T-cell (primary cell): ENCODE measurements at regions not wholly inside any gene's neighbourhood (a gene's known extent, or its start where the extent isn't known, plus 50 kb on each side); places are given as distances from the start of the nearest gene placed in this dataset.
"Not testable (repeated sequence)": the region's sequence is repeated elsewhere in the genome, so short reads cannot be mapped to it uniquely, and the experiment has no call there.

Source experiments
- ATAC-seq, 4 experiments: fragments of 200-7000 bp in 3 of 4; fragments of 150-1000 bp in 1 of 4; cut with Tn5 transposase; replicated peaks in 1 of 4; 1 replicate in 3 of 4; 2 replicates in 1 of 4; pipeline ENCODE4 v1.10.0; 2021; ENCODE audit warnings: moderate library complexity in 3 of 4, mild to moderate bottlenecking in 2 of 4, moderate number of reproducible peaks in 1 of 4
- CTCF ChIA-PET, 2 donors: fragments of 300-600 bp; sonication (Branson Sonifier 250); formaldehyde crosslinking; loops; one replicate each; lab custom pipeline; 2022; ENCODE audit warnings: antibody characterized with exemption in 2 of 2; lab: Charles Lee
- POLR2A ChIA-PET, 2 donors: fragments of 300-600 bp; sonication (Branson Sonifier 250); formaldehyde crosslinking; loops; one replicate each; lab custom pipeline; 2022; ENCODE audit warnings: antibody characterized with exemption in 2 of 2; lab: Charles Lee
- DNase-seq, 35 experiments: peaks; one replicate each; pipeline versions ENCODE4 v3.0.0 to v3.0.0-alpha.2; 2013 to 2023
- H3K27ac ChIP-seq: one replicate; pipeline ENCODE4 v1.5.1; 2013; ENCODE audit warnings: low read length
- H3K27me3 ChIP-seq, 2 experiments: replicated peaks in 1 of 2; 1 replicate in 1 of 2; 2 replicates in 1 of 2; pipeline versions ENCODE4 v1.6.1 to v1.7.0; 2013; ENCODE audit warnings: low read length in 1 of 2, mixed read lengths in 1 of 2; ENCODE audit not compliant: control insufficient read depth in 2 of 2, insufficient read depth in 2 of 2; ENCODE audit errors: extremely low read depth in 1 of 2
- H3K36me3 ChIP-seq, 2 donors: 1 replicate in 1 of 2; 2 replicates in 1 of 2; pipeline versions ENCODE4 v1.6.1 to v1.7.0; 2013; ENCODE audit warnings: low read length in 1 of 2; ENCODE audit not compliant: control insufficient read depth in 2 of 2, insufficient read depth in 1 of 2; ENCODE audit errors: extremely low read depth in 1 of 2
- H3K4me1 ChIP-seq, 2 experiments: 1 replicate in 1 of 2; 2 replicates in 1 of 2; pipeline versions ENCODE4 v1.6.1 to v1.7.0; 2013; ENCODE audit warnings: low read length in 2 of 2, mixed read lengths in 1 of 2; ENCODE audit not compliant: insufficient read depth in 2 of 2, control insufficient read depth in 1 of 2; ENCODE audit errors: extremely low read depth in 1 of 2
- H3K4me3 ChIP-seq, 2 donors: 1 replicate in 1 of 2; 2 replicates in 1 of 2; pipeline versions ENCODE4 v1.5.1 to v1.7.0; 2013; ENCODE audit warnings: mild to moderate bottlenecking in 2 of 2, low read length in 1 of 2, moderate library complexity in 1 of 2; ENCODE audit not compliant: control insufficient read depth in 1 of 2; ENCODE audit errors: extremely low read depth in 1 of 2
- H3K9me3 ChIP-seq: 2 replicates; pipeline ENCODE4 v1.7.0; 2013
- H3K27ac Mint-ChIP-seq, 2 donors: one replicate each; pipeline ENCODE4 v1.8.0; 2020 to 2021; ENCODE audit warnings: mild to moderate bottlenecking in 2 of 2, mixed read lengths in 2 of 2
- H3K27me3 Mint-ChIP-seq, 2 donors: one replicate each; pipeline ENCODE4 v1.8.0; 2021 to 2022; ENCODE audit warnings: mixed read lengths in 2 of 2
- H3K36me3 Mint-ChIP-seq: one replicate; pipeline ENCODE4 v1.8.0; 2021; ENCODE audit warnings: mixed read lengths
- H3K4me1 Mint-ChIP-seq, 3 donors: one replicate each; pipeline ENCODE4 v1.8.0; 2020 to 2022; ENCODE audit warnings: mixed read lengths in 3 of 3, mild to moderate bottlenecking in 1 of 3
- H3K4me3 Mint-ChIP-seq, 3 donors: one replicate each; pipeline ENCODE4 v1.8.0; 2020 to 2022; ENCODE audit warnings: mild to moderate bottlenecking in 3 of 3, mixed read lengths in 3 of 3, moderate library complexity in 3 of 3
- H3K9me3 Mint-ChIP-seq, 3 donors: one replicate each; pipeline ENCODE4 v1.8.0; 2020 to 2022; ENCODE audit warnings: mixed read lengths in 3 of 3
- WGBS: methylation state at CpG from one replicate; pipeline ENCODE4 v1.1.5; 2013; ENCODE audit warnings: missing lambda C conversion rate; ENCODE audit not compliant: insufficient coverage; 5-methylcytosine and 5-hydroxymethylcytosine counted together

DNA sequence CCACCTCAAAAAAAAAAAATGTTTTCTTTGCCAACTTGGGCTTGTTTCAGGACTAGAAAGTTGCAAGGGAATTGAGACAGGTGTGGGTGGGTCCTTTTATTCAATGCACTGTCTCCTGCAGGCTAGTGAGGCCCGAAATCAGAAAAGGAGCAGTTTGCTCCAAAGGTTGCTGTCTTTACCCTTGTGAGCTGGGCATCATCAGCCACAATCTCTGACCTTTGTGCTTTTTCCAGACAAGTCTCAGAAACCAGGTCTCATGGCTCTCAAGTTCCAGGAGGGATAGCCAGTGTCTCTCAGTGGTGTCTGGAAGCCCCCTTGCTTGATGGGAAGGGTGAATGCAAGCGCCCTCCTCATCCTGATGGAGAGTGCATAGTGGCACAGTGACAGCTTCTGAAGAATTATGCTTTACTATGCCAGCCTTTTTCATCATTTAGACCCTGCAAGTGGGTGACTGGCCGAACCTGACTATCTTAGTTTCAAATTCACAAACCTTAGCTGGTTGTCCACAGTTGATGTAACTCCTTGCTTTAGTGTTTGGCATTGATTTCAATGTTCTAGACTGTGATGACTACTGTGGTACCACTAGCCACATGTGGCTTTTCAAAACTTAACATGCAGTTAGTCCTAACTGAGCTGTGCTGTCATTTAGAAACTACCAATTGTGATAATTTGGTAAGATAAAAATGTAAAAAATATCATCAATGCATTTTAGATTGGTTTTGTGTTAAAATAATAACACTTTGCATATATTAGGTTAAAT lies 468.6 kb downstream of the GADD45G start:
- ChIA-PET CTCF (no interaction called here), POLR2A (no interaction called here)
- no peaks in the 10 kb centered on the region for H3K36me3 ChIP-seq
- Mint-ChIP-seq H3K9me3 (no peaks in the 10 kb centered on the region), H3K4me1 (peaks cover 0 to 5% (median 2%) of the 10 kb centered on the region in 3 donors), H3K4me3 (no peak overlapping the region), H3K27ac (no peak overlapping the region), H3K36me3 (no peaks in the 10 kb centered on the region), H3K27me3 (peaks cover 43 to 44% of the 10 kb centered on the region in 2 donors)
- DNase-seq: no peak
- H3K27ac ChIP-seq: no peak overlapping the region
- 100% methylated on average over 1 of the region's 3 CpGs for WGBS
- no peaks in the 10 kb centered on the region for H3K4me1 ChIP-seq
- no peak overlapping the region for H3K4me3 ChIP-seq
- H3K27me3 ChIP-seq: peaks cover 0 to 14% of the 10 kb centered on the region in 2 experiments
- ATAC-seq: no peak
- no peaks in the 10 kb centered on the region for H3K9me3 ChIP-seq

DNA sequence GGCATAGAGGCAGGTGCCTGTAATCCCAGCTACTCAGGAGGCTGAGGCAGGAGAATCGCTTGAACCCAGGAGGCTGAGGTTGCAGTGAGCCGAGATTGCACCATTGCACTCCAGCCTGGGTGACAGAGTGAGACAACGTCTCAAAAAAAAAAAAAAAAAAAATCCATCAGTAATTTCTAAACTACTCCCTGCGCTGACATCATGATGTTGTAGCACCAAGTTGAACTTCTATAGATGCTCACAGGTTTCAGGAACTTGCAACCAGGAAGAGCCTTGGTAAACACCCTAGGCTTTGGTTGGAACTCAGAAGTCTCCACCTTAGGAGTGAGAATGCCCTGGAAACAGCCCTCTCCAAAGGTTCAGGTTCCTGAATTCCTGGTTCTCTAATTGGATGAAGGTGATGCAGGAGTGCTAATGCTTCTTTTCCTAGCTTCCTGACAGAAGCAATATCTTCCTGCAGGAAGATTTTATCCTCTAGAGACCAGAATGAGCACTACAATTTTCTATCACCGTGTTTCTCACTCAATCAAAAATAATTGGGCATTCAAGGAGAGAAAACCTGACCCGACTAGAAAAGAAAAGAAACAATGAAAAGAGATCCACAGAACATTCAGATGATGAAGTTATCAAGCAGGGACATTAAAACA lies 469.6 kb downstream of the GADD45G start:
- Mint-ChIP-seq H3K9me3 (no peaks in the 10 kb centered on the region), H3K27me3 (peaks cover 39 to 45% of the 10 kb centered on the region in 2 donors), H3K27ac (no peak overlapping the region), H3K36me3 (no peaks in the 10 kb centered on the region), H3K4me3 (no peak overlapping the region), H3K4me1 (peaks cover 0 to 5% (median 4%) of the 10 kb centered on the region in 3 donors)
- ChIA-PET POLR2A (no interaction called here), CTCF (no interaction called here)
- Histone ChIP-seq H3K4me1 (no peaks in the 10 kb centered on the region), H3K27ac (no peak overlapping the region), H3K4me3 (no peak overlapping the region), H3K36me3 (no peaks in the 10 kb centered on the region), H3K9me3 (no peaks in the 10 kb centered on the region), H3K27me3 (peaks cover 0 to 14% of the 10 kb centered on the region in 2 experiments)
- no peak for ATAC-seq
- WGBS: 100% methylated on average over 1 of the region's 6 CpGs
- no peak for DNase-seq

DNA sequence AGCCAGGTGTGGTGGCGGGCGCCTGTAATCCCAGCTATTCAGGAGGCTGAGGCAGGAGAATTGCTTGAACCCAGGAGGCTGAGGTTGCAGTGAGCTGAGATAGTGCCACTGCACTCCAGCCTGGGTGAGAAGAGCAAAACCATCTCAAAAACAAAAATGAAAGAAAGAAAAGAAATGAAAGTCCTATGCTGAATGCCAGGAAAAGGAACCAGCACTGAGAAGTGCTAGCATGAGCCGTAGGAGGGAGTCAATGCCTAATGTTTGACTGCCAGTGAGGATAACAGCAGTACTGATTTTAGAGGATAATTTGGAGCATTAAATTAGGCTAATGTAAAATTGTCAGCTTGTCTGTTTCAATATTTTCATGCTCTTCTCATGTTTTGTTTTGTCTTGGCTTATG lies 472.8 kb downstream of the GADD45G start:
- H3K4me1 ChIP-seq, H3K27ac ChIP-seq, H3K4me3 ChIP-seq, H3K36me3 Mint-ChIP-seq, H3K4me1 Mint-ChIP-seq, H3K9me3 Mint-ChIP-seq, POLR2A ChIA-PET, H3K27ac Mint-ChIP-seq, H3K36me3 ChIP-seq, DNase-seq, ATAC-seq, H3K4me3 Mint-ChIP-seq, CTCF ChIA-PET, H3K9me3 ChIP-seq: not testable (repeated sequence)
- peaks cover 0 to 18% of the 10 kb centered on the region in 2 experiments for H3K27me3 ChIP-seq
- H3K27me3 Mint-ChIP-seq: peaks cover 32 to 44% of the 10 kb centered on the region in 2 donors
- WGBS: 50% methylated on average over 1 of the region's 3 CpGs

DNA sequence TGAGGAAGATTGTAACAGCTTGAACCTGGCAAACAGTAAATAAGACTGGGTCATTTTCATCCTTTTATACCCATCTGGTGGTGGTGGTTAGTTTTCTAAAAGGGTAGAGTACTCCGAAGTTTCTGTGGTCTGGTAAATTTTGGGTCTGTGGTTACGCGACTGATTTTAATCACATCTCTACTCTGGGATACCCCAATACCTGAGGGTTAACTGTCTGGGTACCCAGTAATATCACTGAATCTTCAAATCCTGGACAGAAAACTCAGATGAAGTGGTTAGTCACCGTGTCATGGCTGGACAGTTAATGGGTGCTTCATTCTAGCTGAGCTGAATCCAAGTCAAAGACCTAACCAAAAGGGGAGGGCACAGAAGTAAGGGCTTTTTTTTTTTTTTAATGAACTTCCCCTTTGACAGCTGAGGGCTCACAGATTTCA lies 474.2 kb downstream of the GADD45G start:
- no peaks in the 10 kb centered on the region for H3K36me3 ChIP-seq
- DNase-seq (no peak), ATAC-seq (no peak)
- POLR2A ChIA-PET: no interaction called here
- H3K27ac Mint-ChIP-seq: no peak overlapping the region
- H3K4me1 Mint-ChIP-seq: peaks cover 0 to 5% (median 4%) of the 10 kb centered on the region in 3 donors
- no peaks in the 10 kb centered on the region for H3K36me3 Mint-ChIP-seq
- H3K9me3 Mint-ChIP-seq: no peaks in the 10 kb centered on the region
- H3K4me3 ChIP-seq: no peak overlapping the region
- H3K4me3 Mint-ChIP-seq: no peak overlapping the region
- WGBS: no CpG with 5 or more reads among the region's 4 CpGs
- H3K27me3 ChIP-seq: peaks cover 0 to 14% of the 10 kb centered on the region in 2 experiments
- H3K27me3 Mint-ChIP-seq: peaks cover 34 to 41% of the 10 kb centered on the region in 2 donors
- H3K4me1 ChIP-seq: no peaks in the 10 kb centered on the region
- CTCF ChIA-PET: no interaction called here
- H3K9me3 ChIP-seq: no peaks in the 10 kb centered on the region
- H3K27ac ChIP-seq: no peak overlapping the region

DNA sequence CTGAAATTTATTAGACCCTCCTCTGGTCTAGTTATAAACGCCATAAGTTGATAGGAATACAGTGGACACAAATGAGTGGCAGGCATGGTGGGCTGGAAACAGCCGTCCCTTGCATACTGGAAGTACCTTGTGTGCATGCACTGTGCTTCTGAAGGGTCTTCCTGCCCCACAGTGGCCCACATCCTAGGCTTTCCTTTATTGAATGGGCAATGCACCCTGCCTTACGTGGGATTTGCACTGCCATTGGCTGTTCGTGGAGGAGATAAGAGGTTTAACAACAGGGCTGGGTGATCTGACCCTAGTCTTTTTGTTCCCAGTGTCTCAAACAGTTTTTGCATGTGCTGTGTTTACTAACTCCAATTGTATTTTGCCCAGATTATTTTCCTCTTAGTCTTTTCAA lies 480.8 kb downstream of the GADD45G start:
- H3K4me1 Mint-ChIP-seq: no peaks in the 10 kb centered on the region
- H3K27ac ChIP-seq: no peak overlapping the region
- H3K9me3 ChIP-seq: no peaks in the 10 kb centered on the region
- DNase-seq (no peak), ATAC-seq (no peak)
- H3K4me3 Mint-ChIP-seq: no peak overlapping the region
- no peak overlapping the region for H3K27ac Mint-ChIP-seq
- H3K36me3 Mint-ChIP-seq: no peaks in the 10 kb centered on the region
- CTCF ChIA-PET: no interaction called here
- H3K27me3 ChIP-seq: peaks cover 0 to 15% of the 10 kb centered on the region in 2 experiments
- no peaks in the 10 kb centered on the region for H3K36me3 ChIP-seq
- POLR2A ChIA-PET: no interaction called here
- H3K4me3 ChIP-seq: no peak overlapping the region
- WGBS: 85% methylated on average over 2 of the region's 4 CpGs
- no peaks in the 10 kb centered on the region for H3K9me3 Mint-ChIP-seq
- H3K4me1 ChIP-seq: peaks cover 0 to 2% of the 10 kb centered on the region in 2 experiments
- peaks cover 0 to 15% of the 10 kb centered on the region in 2 donors for H3K27me3 Mint-ChIP-seq

DNA sequence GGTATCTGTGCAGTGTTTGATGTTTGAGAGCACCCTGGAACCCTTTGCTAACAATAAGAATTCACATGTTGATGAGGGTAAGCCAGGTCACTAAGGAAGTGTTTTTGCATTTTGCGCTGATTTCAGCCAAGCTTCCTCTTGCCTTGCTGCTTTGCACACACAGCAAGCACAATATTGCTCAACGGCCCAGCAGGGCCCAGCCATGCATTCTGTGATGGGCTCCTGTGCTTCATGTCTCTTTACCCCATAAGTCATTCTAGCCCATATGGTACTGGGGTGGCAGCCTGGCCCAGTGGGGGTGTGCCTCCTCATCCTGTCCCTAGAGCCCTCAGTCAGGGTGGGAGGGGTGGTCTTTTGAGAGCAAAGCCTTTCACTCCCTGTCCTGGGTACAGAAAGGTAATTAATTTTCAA lies 481.3 kb downstream of the GADD45G start:
- no peak overlapping the region for H3K4me3 ChIP-seq
- Mint-ChIP-seq H3K4me1 (no peaks in the 10 kb centered on the region), H3K27ac (no peak overlapping the region), H3K4me3 (no peak overlapping the region), H3K9me3 (no peaks in the 10 kb centered on the region), H3K27me3 (peaks cover 0 to 15% of the 10 kb centered on the region in 2 donors), H3K36me3 (no peaks in the 10 kb centered on the region)
- no peak for DNase-seq
- CTCF ChIA-PET: no interaction called here
- H3K27ac ChIP-seq: no peak overlapping the region
- H3K9me3 ChIP-seq: no peaks in the 10 kb centered on the region
- H3K36me3 ChIP-seq: no peaks in the 10 kb centered on the region
- H3K27me3 ChIP-seq: peaks cover 0 to 15% of the 10 kb centered on the region in 2 experiments
- ATAC-seq: no peak
- H3K4me1 ChIP-seq: peaks cover 0 to 2% of the 10 kb centered on the region in 2 experiments
- POLR2A ChIA-PET: no interaction called here
- WGBS: no CpG with 5 or more reads among the region's 2 CpGs
